Sigmoid colon (tissue), 4 donors: ENCODE measurements at regions not wholly inside any gene's neighbourhood (a gene's known extent, or its start where the extent isn't known, plus 50 kb on each side); places are given as distances from the start of the nearest gene placed in this dataset.

Experiments used
- EP300 ChIP-seq, 4 donors: sonication (generic); formaldehyde crosslinking; IDR thresholded peaks; one replicate each; pipeline ENCODE4 v1.6.1; 2017; ENCODE audit warnings: antibody characterized with exemption in 4 of 4
- POLR2AphosphoS5 ChIP-seq, 4 donors: sonication (generic); formaldehyde crosslinking; IDR thresholded peaks; one replicate each; pipeline ENCODE4 v1.6.1; 2017; ENCODE audit warnings: antibody characterized with exemption in 4 of 4
- TF ChIP-seq, protein P1 (sequence below), 4 experiments: fragments of 450-650 bp in 3 of 4; fragments of 200-600 bp in 1 of 4; IDR thresholded peaks; one replicate each; pipeline ENCODE4 v1.5.1; 2016 to 2019; ENCODE audit warnings: antibody characterized with exemption in 4 of 4, mild to moderate bottlenecking in 3 of 4, moderate library complexity in 2 of 4

- TF ChIP-seq, protein P1, sequence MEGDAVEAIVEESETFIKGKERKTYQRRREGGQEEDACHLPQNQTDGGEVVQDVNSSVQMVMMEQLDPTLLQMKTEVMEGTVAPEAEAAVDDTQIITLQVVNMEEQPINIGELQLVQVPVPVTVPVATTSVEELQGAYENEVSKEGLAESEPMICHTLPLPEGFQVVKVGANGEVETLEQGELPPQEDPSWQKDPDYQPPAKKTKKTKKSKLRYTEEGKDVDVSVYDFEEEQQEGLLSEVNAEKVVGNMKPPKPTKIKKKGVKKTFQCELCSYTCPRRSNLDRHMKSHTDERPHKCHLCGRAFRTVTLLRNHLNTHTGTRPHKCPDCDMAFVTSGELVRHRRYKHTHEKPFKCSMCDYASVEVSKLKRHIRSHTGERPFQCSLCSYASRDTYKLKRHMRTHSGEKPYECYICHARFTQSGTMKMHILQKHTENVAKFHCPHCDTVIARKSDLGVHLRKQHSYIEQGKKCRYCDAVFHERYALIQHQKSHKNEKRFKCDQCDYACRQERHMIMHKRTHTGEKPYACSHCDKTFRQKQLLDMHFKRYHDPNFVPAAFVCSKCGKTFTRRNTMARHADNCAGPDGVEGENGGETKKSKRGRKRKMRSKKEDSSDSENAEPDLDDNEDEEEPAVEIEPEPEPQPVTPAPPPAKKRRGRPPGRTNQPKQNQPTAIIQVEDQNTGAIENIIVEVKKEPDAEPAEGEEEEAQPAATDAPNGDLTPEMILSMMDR (IDR thresholded peaks at IDR 0.05) = no peak
- no peak for TF ChIP-seq POLR2AphosphoS5 (IDR thresholded peaks at IDR 0.05)
- no peak for TF ChIP-seq EP300 (IDR thresholded peaks at IDR 0.05)
These were observed 347.3 kb downstream of the AACS start for GRCh38 chr12:125412506-125412905.
